Stimulated activated CD8-positive, alpha-beta memory T cell treated with anti-CD3 and anti-CD28 coated beads, Interleukin-15, amount 100 ng/mL, for 24 hours (primary cell): ENCODE measurements at regions not wholly inside any gene's neighbourhood (a gene's known extent, or its start where the extent isn't known, plus 50 kb on each side); places are given as distances from the start of the nearest gene placed in this dataset.
A peak's percentile ranks its signal among the peaks of the same experiment; 100 is the strongest.

Experiments used
- DNase-seq: peaks from one replicate; pipeline ENCODE4 v3.0.0-alpha.2; 2020; ENCODE audit warnings: low read depth

- DNase-seq: no peak
Measured at GRCh38 chr1:36643371-36644270, 160.9 kb upstream of the CSF3R start.

GRCh38 chr1:36642802-36643201 is 160.1 kb upstream of the CSF3R start:
- no peak for DNase-seq

GRCh38 chr1:36641776-36642175 is 159.1 kb upstream of the CSF3R start:
- no peak for DNase-seq

GRCh38 chr1:36639461-36639860 is 156.7 kb upstream of the CSF3R start:
- DNase-seq: no peak

GRCh38 chr1:36638268-36638667 is 155.6 kb upstream of the CSF3R start:
- no peak for DNase-seq

- DNase-seq: no peak
Measured at GRCh38 chr1:36636206-36636605, 153.5 kb upstream of the CSF3R start.

GRCh38 chr1:36635284-36635683 is 152.6 kb upstream of the CSF3R start:
- no peak for DNase-seq

- no peak for DNase-seq
Measured at GRCh38 chr1:36628804-36629203, 146.1 kb upstream of the CSF3R start.

GRCh38 chr1:36626435-36626834 is 143.7 kb upstream of the CSF3R start:
- DNase-seq: no peak

- DNase-seq: no peak
Measured at GRCh38 chr1:36625935-36626310, 143.2 kb upstream of the CSF3R start.

- no peak for DNase-seq
Measured at GRCh38 chr1:36625253-36625934, 142.7 kb upstream of the CSF3R start.

GRCh38 chr1:36624466-36624865 is 141.8 kb upstream of the CSF3R start:
- no peak for DNase-seq

GRCh38 chr1:36622741-36623648 is 140.3 kb upstream of the CSF3R start:
- no peak for DNase-seq

GRCh38 chr1:36621531-36621930 is 138.8 kb upstream of the CSF3R start:
- no peak for DNase-seq

GRCh38 chr1:36620142-36620541 is 137.4 kb upstream of the CSF3R start:
- DNase-seq: no peak

GRCh38 chr1:36614991-36615390 is 132.3 kb upstream of the CSF3R start:
- DNase-seq: no peak

GRCh38 chr1:36614571-36614970 is 131.9 kb upstream of the CSF3R start:
- no peak for DNase-seq

- no peak for DNase-seq
Measured at GRCh38 chr1:36613721-36614120, 131.0 kb upstream of the CSF3R start.

- no peak for DNase-seq
Measured at GRCh38 chr1:36612881-36613280, 130.2 kb upstream of the CSF3R start.

- no peak for DNase-seq
Measured at GRCh38 chr1:36612121-36612520, 129.4 kb upstream of the CSF3R start.

- DNase-seq: peak; percentile 2
Measured at GRCh38 chr1:36609241-36610027, 126.7 kb upstream of the CSF3R start.

GRCh38 chr1:36608272-36608671 is 125.6 kb upstream of the CSF3R start:
- no peak for DNase-seq
